ENCODE measurements at regions not wholly inside any gene's neighbourhood (a gene's known extent, or its start where the extent isn't known, plus 50 kb on each side); places are given as distances from the start of the nearest gene placed in this dataset.

DNA sequence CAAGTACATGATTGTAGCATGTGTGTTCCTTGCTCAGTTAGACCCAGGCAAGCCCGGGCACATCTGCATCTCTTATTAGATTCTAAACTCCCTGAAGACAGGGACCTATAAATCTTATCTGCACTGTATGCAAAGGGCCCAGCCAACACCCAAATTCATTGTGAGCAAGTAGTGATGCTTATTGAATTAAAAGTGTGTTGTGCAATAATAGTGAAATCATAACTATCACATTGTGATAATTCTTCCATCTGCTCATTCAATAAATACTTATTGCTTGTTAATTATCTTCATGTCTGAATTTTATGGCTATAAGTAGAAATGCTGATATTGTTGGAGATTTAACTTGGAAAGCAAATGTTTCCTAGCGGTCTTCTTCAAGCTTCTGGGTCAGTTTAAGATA, 387.5 kb downstream of the SLC4A3 start:
- TF ChIP-seq, protein P1, sequence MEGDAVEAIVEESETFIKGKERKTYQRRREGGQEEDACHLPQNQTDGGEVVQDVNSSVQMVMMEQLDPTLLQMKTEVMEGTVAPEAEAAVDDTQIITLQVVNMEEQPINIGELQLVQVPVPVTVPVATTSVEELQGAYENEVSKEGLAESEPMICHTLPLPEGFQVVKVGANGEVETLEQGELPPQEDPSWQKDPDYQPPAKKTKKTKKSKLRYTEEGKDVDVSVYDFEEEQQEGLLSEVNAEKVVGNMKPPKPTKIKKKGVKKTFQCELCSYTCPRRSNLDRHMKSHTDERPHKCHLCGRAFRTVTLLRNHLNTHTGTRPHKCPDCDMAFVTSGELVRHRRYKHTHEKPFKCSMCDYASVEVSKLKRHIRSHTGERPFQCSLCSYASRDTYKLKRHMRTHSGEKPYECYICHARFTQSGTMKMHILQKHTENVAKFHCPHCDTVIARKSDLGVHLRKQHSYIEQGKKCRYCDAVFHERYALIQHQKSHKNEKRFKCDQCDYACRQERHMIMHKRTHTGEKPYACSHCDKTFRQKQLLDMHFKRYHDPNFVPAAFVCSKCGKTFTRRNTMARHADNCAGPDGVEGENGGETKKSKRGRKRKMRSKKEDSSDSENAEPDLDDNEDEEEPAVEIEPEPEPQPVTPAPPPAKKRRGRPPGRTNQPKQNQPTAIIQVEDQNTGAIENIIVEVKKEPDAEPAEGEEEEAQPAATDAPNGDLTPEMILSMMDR (IDR thresholded peaks at IDR 0.05), result no peak
- no peak for TF ChIP-seq POLR2A (IDR thresholded peaks at IDR 0.05)
